ENCODE measurements at regions not wholly inside any gene's neighbourhood (a gene's known extent, or its start where the extent isn't known, plus 50 kb on each side); places are given as distances from the start of the nearest gene placed in this dataset.

DNA sequence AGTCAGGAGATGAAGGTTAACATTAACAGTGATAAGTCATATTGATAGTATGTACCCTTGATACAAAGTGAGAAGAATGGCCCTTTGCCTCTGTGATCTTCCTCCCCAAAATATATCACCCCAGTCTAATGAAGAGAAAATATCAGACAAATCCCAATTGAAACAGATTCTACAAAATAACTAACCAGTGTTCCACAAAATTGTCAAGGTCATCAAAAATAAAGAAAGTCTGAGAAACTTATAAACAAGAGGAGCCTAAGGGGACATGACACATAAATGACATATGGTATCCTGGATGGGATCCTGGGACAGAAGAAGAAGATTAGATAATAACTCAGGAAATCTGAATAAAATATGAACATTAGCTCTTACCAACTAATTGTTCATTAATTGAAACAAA, 398.4 kb downstream of the DSC3 start:
- no peak overlapping the region for H3K27ac ChIP-seq
- no peak for TF ChIP-seq ZFX (IDR thresholded peaks at IDR 0.05; ENCODE audit: borderline replicate concordance)
- TF ChIP-seq, protein P1, sequence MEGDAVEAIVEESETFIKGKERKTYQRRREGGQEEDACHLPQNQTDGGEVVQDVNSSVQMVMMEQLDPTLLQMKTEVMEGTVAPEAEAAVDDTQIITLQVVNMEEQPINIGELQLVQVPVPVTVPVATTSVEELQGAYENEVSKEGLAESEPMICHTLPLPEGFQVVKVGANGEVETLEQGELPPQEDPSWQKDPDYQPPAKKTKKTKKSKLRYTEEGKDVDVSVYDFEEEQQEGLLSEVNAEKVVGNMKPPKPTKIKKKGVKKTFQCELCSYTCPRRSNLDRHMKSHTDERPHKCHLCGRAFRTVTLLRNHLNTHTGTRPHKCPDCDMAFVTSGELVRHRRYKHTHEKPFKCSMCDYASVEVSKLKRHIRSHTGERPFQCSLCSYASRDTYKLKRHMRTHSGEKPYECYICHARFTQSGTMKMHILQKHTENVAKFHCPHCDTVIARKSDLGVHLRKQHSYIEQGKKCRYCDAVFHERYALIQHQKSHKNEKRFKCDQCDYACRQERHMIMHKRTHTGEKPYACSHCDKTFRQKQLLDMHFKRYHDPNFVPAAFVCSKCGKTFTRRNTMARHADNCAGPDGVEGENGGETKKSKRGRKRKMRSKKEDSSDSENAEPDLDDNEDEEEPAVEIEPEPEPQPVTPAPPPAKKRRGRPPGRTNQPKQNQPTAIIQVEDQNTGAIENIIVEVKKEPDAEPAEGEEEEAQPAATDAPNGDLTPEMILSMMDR (IDR thresholded peaks at IDR 0.05), result no peak

DNA sequence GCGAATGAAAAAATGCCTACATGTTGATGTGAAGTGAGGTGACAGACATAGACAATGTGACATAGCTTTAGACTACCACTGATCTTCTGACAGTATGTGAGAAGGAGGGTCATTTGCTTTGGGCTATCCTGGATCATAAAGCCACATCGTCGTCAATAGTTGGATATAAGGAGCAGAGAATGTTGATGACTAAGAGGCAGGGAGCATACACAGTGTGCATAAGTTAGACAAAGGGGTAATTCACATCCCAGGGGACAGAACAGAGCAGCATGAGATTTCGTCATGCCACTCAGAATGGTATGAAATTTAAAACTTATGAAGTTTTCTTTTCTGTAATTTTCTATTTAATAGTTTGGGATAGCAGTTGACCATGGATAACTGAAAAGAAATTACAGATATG, 403.2 kb downstream of the DSC3 start:
- no peak for TF ChIP-seq ZFX (IDR thresholded peaks at IDR 0.05; ENCODE audit: borderline replicate concordance)
- TF ChIP-seq, protein P1 (IDR thresholded peaks at IDR 0.05), result no peak
- no peak overlapping the region for H3K27ac ChIP-seq

DNA sequence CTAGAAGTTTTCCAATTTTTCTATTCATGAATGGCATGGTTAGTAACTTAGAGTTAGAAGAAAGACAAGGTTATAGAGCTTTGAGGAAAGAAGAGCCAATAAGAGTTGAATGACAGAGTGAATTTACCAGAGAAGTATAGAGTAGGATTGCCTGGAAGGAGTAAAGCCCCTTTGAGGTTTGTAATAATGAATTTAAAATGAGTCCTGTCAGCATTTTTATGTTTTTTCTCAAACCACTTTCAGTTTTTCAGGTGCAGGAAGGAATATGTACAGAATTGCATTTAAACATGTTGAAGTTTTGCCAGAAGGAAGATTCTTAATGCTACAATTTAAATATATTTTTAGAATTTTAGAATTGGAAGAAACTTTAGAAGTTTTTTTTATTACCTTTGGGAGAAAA, 408.3 kb downstream of the DSC3 start:
- no peak overlapping the region for H3K27ac ChIP-seq
- no peak for TF ChIP-seq ZFX (IDR thresholded peaks at IDR 0.05; ENCODE audit: borderline replicate concordance)
- TF ChIP-seq, protein P1 (IDR thresholded peaks at IDR 0.05), result no peak

DNA sequence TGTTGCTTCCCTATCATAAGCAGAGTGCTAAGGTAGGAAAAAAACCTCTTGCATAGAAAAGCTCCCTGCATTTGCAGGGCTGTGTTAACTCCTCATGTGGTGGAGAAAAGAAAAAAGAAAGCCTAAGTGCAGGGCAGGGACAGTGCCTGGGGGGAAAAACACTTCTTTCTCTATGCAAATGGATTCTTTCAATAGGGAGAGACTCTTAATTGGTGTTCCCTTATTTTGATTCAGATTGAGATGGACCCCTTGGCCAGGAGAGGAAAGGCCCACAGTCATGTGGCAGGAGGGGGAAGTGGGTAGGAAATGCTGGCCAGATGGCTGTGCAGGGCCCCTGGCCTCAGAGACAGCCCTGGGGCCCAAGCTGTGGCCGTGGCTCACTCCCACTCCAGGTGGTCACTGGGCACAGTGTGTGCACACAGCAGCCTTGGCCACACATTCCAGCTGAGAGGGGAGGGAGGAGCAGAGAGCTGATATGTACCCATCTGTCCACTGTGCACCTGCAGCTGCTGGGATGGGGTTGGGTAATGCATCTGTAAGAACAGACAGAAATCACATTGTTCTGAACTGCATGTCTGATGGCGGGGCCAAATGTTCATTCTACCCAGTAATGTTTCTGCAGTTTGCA, 410.4 kb downstream of the DSC3 start:
- TF ChIP-seq, protein P1 (IDR thresholded peaks at IDR 0.05), result no peak
- TF ChIP-seq ZFX (IDR thresholded peaks at IDR 0.05; ENCODE audit: borderline replicate concordance), result no peak
- no peak overlapping the region for H3K27ac ChIP-seq

DNA sequence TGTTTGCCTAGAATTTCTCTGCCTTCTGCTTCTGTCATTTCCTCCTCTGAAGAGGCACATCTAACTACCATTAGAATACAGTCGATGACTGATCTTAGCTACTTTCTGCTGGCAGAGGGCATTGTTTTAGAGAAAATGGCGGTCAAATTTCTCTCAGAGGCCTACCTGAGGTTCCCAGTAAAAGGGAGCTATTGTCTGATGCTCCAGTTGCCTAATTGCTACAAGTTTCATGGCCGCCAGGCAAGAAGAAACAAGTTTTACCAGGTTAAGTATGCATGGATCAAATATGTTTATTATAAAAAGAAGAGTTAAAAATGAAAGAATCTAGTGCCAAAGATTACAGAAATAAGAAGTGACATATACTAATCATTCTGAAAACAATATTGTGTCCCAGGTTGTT, 416.6 kb downstream of the DSC3 start:
- no peak overlapping the region for H3K27ac ChIP-seq
- TF ChIP-seq, protein P1 (IDR thresholded peaks at IDR 0.05), result no peak
- TF ChIP-seq ZFX (IDR thresholded peaks at IDR 0.05; ENCODE audit: borderline replicate concordance), result no peak

DNA sequence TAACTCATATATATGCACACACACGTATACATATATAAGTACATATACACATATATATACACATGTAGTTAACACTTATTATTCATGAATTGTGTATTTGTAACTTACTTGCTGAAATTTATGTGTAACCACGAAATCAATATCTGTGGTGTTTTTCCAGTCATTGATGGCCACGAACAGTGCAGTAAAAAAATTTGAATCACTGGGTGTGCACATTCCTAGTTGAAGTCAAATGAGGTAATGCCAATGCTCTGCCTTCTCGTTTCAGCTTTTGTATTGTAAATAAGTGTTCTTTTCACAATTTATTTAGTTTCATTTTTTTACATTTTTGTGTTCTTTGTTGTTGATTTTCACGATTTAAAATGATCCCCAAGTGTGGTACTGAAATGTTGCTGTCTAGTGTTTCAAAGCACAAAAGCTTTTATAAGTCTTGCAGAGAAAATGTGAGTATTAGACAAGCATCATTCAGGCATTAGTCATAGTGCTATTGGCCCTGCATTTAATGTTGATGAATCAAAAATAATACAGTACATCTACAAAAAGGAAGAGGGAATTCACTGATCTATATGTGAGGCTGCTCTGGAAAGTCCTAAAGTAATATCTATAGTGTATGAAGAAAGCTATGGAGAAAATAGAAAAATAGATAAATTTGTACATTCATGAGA, 419.0 kb downstream of the DSC3 start:
- no peak overlapping the region for H3K27ac ChIP-seq
- TF ChIP-seq, protein P1 (IDR thresholded peaks at IDR 0.05), result no peak
- no peak for TF ChIP-seq ZFX (IDR thresholded peaks at IDR 0.05; ENCODE audit: borderline replicate concordance)

DNA sequence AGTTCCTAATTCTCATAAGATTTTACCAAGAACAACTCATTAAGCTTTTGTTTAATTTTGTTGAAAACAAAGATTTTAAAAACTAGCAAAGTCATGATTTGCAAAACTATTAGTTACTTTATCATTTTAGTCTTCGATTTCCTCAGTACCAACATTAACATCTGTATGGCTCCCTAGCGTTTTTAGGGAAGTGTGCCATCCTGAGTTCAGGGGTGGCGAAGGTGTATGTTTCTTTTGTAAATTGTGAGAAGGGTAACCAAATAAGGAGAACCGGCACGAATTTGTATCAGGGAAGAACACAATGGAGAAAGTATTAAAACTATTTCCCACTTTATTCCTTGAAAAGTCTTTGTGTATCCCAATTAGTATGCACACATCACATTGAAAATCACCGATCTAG, 419.9 kb downstream of the DSC3 start:
- H3K27ac ChIP-seq, result no peak overlapping the region
- TF ChIP-seq, protein P1 (IDR thresholded peaks at IDR 0.05), result no peak
